Neural crest cell (in vitro differentiated cells): ENCODE measurements at regions not wholly inside any gene's neighbourhood (a gene's known extent, or its start where the extent isn't known, plus 50 kb on each side); places are given as distances from the start of the nearest gene placed in this dataset.
A peak's percentile ranks its signal among the peaks of the same experiment; 100 is the strongest.

Source experiments
- DNase-seq: peaks from one replicate; pipeline ENCODE4 v3.0.0; 2021; ENCODE audit warnings: low read depth, mixed read lengths, low spot score
- H3K27ac Mint-ChIP-seq: one replicate; pipeline ENCODE4 v1.8.0; 2021; ENCODE audit warnings: mild to moderate bottlenecking, mixed read lengths; ENCODE audit not compliant: unreplicated experiment
- H3K27me3 Mint-ChIP-seq: 2 replicates; pipeline ENCODE4 v1.8.0; 2021; ENCODE audit warnings: low read depth, mild to moderate bottlenecking, mixed read lengths
- H3K36me3 Mint-ChIP-seq: 2 replicates; pipeline ENCODE4 v1.8.0; 2021; ENCODE audit warnings: low read depth, mild to moderate bottlenecking, mixed read lengths
- H3K4me1 Mint-ChIP-seq: 2 replicates; pipeline ENCODE4 v1.8.0; 2021; ENCODE audit warnings: mixed read lengths
- H3K4me3 Mint-ChIP-seq: one replicate; pipeline ENCODE4 v1.8.0; 2021; ENCODE audit warnings: mild to moderate bottlenecking, mixed read lengths
- H3K9me3 Mint-ChIP-seq: 2 replicates; pipeline ENCODE4 v1.8.0; 2021; ENCODE audit warnings: mixed read lengths
- TF ChIP-seq, protein P1 (sequence below): fragments of 200-600 bp; sonication (generic); conservative IDR thresholded peaks from 2 replicates; pipeline ENCODE4 v1.5.0; 2021; ENCODE audit warnings: antibody characterized with exemption, mild to moderate bottlenecking

DNA sequence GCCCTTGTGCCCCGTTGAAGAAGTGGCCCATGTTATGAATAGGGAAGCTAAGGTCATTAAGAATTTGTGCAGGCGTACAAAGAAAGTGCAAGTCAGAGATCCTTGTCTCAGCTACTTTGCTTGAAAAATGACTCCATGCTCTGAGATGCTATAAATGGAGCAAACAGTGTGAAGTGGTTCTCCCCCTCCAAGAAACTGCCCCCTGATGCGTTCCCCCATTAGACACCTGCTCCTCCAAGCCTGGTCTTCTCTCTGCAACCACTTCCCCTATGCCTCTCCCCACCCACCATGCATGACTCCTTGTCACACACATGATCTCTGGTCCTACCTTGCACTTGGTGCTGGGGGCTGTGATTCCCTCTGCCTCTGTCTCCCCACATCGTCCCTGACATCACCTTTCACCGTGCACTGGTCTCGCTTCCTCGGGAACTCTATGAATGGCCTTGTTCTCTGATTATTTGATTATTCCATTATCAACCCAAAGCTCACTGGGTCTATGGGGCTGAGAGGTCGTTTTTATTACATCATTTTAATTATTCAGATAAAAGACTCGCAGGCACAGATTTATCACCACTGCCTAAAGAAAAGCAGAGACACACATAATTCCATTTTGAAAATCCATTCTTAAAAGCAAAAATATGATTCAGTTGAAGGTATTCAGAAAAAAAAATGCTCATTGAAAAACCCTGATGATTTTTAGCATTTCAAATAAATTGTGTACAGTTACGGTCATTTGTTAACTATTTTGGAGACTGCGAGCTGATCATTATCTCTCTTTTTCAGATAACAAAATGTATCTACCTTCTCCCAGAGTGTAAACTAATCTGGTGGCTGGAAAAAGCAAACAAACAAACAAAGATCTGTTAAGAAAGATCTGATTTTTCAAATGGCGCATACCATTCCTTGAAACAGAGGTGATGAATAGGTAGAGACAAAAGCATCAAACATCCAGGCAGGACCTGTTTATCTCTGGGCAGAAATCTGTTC, 294.9 kb downstream of the SOX11 start:
- TF ChIP-seq, protein P1, sequence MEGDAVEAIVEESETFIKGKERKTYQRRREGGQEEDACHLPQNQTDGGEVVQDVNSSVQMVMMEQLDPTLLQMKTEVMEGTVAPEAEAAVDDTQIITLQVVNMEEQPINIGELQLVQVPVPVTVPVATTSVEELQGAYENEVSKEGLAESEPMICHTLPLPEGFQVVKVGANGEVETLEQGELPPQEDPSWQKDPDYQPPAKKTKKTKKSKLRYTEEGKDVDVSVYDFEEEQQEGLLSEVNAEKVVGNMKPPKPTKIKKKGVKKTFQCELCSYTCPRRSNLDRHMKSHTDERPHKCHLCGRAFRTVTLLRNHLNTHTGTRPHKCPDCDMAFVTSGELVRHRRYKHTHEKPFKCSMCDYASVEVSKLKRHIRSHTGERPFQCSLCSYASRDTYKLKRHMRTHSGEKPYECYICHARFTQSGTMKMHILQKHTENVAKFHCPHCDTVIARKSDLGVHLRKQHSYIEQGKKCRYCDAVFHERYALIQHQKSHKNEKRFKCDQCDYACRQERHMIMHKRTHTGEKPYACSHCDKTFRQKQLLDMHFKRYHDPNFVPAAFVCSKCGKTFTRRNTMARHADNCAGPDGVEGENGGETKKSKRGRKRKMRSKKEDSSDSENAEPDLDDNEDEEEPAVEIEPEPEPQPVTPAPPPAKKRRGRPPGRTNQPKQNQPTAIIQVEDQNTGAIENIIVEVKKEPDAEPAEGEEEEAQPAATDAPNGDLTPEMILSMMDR, result no peak
- no peak for DNase-seq
- Mint-ChIP-seq H3K27me3 (no peaks in the 10 kb centered on the region), H3K4me1 (peaks cover 60% of the 10 kb centered on the region), H3K36me3 (no peaks in the 10 kb centered on the region), H3K4me3 (peak overlapping the region; percentile 73), H3K9me3 (no peaks in the 10 kb centered on the region), H3K27ac (peak overlapping the region; percentile 93)

DNA sequence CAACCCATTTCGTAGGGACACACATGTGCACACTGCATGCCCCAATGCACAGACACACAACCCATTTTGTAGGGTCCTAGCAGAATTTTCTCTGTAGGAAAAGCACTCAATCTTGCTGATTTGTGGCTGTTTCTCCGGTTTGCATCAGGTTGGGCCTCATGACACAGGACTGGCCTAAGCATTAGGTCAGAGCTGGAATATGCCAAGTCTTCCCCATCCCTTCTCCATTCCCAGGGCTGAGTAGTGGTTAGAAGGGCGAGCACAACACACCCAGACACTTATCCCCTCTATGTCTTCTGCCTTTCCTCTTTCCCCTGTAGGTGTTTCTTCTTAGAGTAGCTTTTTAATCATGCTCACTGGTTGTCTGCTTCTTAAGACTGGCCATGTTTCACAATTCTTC, 295.9 kb downstream of the SOX11 start:
- Mint-ChIP-seq H3K36me3 (no peaks in the 10 kb centered on the region), H3K4me1 (peaks cover 57% of the 10 kb centered on the region), H3K27ac (no peak overlapping the region), H3K27me3 (no peaks in the 10 kb centered on the region), H3K9me3 (no peaks in the 10 kb centered on the region), H3K4me3 (no peak overlapping the region)
- DNase-seq, result no peak
- TF ChIP-seq, protein P1, result no peak

DNA sequence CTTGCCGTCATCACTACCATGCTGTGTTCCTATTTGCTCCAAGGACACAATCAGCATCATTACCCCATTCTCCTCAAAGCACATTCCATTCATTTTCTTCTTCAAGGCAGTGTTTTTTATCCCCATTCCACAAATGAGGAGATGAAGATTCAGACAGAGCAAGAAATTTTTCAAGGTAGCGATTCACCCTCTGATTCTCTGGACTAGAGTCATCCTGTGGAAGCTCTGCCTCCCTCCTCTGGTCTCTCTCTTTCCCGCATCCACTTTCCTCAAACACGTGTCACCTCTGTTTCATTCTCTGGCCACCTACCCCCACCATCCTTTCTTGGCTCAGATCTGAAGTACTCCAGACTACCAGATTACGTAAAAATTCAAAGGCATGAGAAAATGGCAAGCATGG, 297.9 kb downstream of the SOX11 start:
- Mint-ChIP-seq H3K27ac (no peak overlapping the region), H3K27me3 (no peaks in the 10 kb centered on the region), H3K9me3 (no peaks in the 10 kb centered on the region), H3K36me3 (no peaks in the 10 kb centered on the region), H3K4me3 (no peak overlapping the region), H3K4me1 (peaks cover 39% of the 10 kb centered on the region)
- DNase-seq, result no peak
- TF ChIP-seq, protein P1, result no peak

DNA sequence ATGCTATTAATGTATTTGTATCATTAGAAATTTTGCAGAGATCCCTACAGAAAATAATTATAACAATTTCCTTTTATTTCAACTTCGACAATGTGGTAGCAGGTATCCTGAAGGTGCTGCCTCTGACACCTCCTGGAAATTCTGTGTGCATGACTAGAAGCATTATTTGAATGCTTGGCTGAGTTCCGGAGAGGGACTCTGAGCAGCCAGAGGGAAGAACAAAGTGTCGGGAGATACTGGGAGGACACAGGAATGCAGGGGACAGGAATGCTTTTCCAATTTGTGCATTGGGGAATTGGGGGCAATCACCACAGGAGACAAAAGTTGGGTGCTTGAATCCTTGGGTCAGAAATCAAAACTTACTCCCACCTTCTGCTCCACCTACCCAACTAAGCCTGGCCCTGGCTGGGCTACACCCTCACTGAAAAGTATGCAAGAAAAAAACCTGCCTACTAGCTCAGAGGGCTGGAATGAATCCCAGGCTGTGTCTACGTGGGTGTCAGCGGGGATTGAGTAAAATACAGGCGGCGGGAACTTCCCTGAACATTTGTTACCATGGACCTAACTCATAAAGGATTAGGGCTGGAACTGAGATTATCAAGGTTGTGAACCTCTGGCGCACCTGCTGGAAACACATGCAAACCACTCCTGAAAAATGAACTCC, 299.3 kb downstream of the SOX11 start:
- no peak for DNase-seq
- TF ChIP-seq, protein P1, result no peak
- Mint-ChIP-seq H3K27ac (no peak overlapping the region), H3K27me3 (no peaks in the 10 kb centered on the region), H3K9me3 (no peaks in the 10 kb centered on the region), H3K4me1 (peaks cover 25% of the 10 kb centered on the region), H3K36me3 (no peaks in the 10 kb centered on the region), H3K4me3 (no peak overlapping the region)

DNA sequence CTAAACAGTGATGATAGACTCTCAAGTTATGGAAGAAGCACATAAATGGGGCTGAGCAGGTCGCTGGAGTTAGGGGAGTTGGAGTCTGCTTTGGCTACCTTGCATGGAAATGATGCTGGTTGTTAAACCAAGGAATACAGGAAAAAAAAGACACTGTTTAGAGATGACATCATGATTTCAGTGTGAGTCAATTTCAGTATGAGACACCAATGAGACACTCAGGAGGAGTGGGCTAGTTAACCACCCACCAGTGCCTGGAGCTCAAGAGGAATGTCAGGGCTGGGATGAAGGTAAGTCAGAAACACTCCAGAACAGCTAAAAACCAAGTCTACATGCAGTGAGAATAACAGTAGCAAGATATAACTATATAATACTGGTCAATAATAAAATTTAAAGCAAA, 303.6 kb downstream of the SOX11 start:
- no peak for DNase-seq
- TF ChIP-seq, protein P1, result no peak
- Mint-ChIP-seq H3K4me1 (peaks cover 18% of the 10 kb centered on the region), H3K27ac (no peak overlapping the region), H3K36me3 (peaks cover 2% of the 10 kb centered on the region), H3K27me3 (no peaks in the 10 kb centered on the region), H3K9me3 (peaks cover 2% of the 10 kb centered on the region), H3K4me3 (no peak overlapping the region)
